ENCODE measurements at regions not wholly inside any gene's neighbourhood (a gene's known extent, or its start where the extent isn't known, plus 50 kb on each side); places are given as distances from the start of the nearest gene placed in this dataset.

GRCh38 chr11:13596611-13597326 lies 71.7 kb upstream of the FAR1 start:
- no peak for ATAC-seq
- no peak for TF ChIP-seq POU6F1 (CRISPR knock-in tag; IDR thresholded peaks at IDR 0.05; ENCODE audit: borderline replicate concordance, low read depth)

- TF ChIP-seq OSR1 (CRISPR knock-in tag; IDR thresholded peaks at IDR 0.05), result no peak
- no peak for TF ChIP-seq BACH2 (CRISPR knock-in tag; IDR thresholded peaks at IDR 0.05; ENCODE audit: borderline replicate concordance)
- TF ChIP-seq TOX (CRISPR knock-in tag; IDR thresholded peaks at IDR 0.05; ENCODE audit: borderline replicate concordance), result no peak
- TF ChIP-seq ZNF8 (CRISPR knock-in tag; IDR thresholded peaks at IDR 0.05), result no peak
- ATAC-seq, result peak; percentile 21; the same call in 2 of the 3 replicates
Measured at GRCh38 chr11:13595166-13595565, 73.3 kb upstream of the FAR1 start.

- TF ChIP-seq GLIS3 (CRISPR knock-in tag; IDR thresholded peaks at IDR 0.05) (no peak), ZNF8 (CRISPR knock-in tag; IDR thresholded peaks at IDR 0.05) (no peak), OSR1 (CRISPR knock-in tag; IDR thresholded peaks at IDR 0.05) (no peak), PATZ1 (CRISPR knock-in tag; IDR thresholded peaks at IDR 0.05; ENCODE audit: borderline replicate concordance) (no peak), ZC3H10 (CRISPR knock-in tag; IDR thresholded peaks at IDR 0.05) (no peak), PPARA (CRISPR knock-in tag; IDR thresholded peaks at IDR 0.05; ENCODE audit: borderline replicate concordance) (no peak), RARB (CRISPR knock-in tag; IDR thresholded peaks at IDR 0.05) (no peak), ZFP30 (CRISPR knock-in tag; IDR thresholded peaks at IDR 0.05) (no peak), POU6F1 (CRISPR knock-in tag; IDR thresholded peaks at IDR 0.05; ENCODE audit: borderline replicate concordance, low read depth) (no peak), ARNTL (CRISPR knock-in tag; IDR thresholded peaks at IDR 0.05; ENCODE audit: borderline replicate concordance, low read depth) (no peak), TCF4 (CRISPR knock-in tag; IDR thresholded peaks at IDR 0.05; ENCODE audit: borderline replicate concordance) (no peak), BACH2 (CRISPR knock-in tag; IDR thresholded peaks at IDR 0.05; ENCODE audit: borderline replicate concordance) (no peak), TOX (CRISPR knock-in tag; IDR thresholded peaks at IDR 0.05; ENCODE audit: borderline replicate concordance) (no peak)
- no peak for ATAC-seq
Measured at GRCh38 chr11:13594044-13594443, 74.4 kb upstream of the FAR1 start.

- TF ChIP-seq ZNF70 (CRISPR knock-in tag; IDR thresholded peaks at IDR 0.05), result no peak
- no peak for TF ChIP-seq OSR1 (CRISPR knock-in tag; IDR thresholded peaks at IDR 0.05)
- TF ChIP-seq ARNTL (CRISPR knock-in tag; IDR thresholded peaks at IDR 0.05; ENCODE audit: borderline replicate concordance, low read depth), result no peak
- TF ChIP-seq ZNF565 (CRISPR knock-in tag; conservative IDR thresholded peaks at IDR 0.05; ENCODE audit: low read depth), result no peak
- TF ChIP-seq ZC3H10 (CRISPR knock-in tag; IDR thresholded peaks at IDR 0.05), result no peak
- TF ChIP-seq ZFP3 (CRISPR knock-in tag; IDR thresholded peaks at IDR 0.05), result no peak
- no peak for TF ChIP-seq GLIS3 (CRISPR knock-in tag; IDR thresholded peaks at IDR 0.05)
- no peak for TF ChIP-seq ZFP30 (CRISPR knock-in tag; IDR thresholded peaks at IDR 0.05)
- TF ChIP-seq TCF4 (CRISPR knock-in tag; IDR thresholded peaks at IDR 0.05; ENCODE audit: borderline replicate concordance), result no peak
- TF ChIP-seq CSDC2 (CRISPR knock-in tag; IDR thresholded peaks at IDR 0.05), result no peak
- TF ChIP-seq SNAI2 (CRISPR knock-in tag; IDR thresholded peaks at IDR 0.05), result no peak
- no peak for ATAC-seq
Measured at GRCh38 chr11:13578514-13579140, 82.8 kb upstream of the PTH start.

GRCh38 chr11:13577881-13578280 lies 82.1 kb upstream of the PTH start:
- no peak for TF ChIP-seq PATZ1 (CRISPR knock-in tag; IDR thresholded peaks at IDR 0.05; ENCODE audit: borderline replicate concordance)
- TF ChIP-seq CSDC2 (CRISPR knock-in tag; IDR thresholded peaks at IDR 0.05), result no peak
- no peak for TF ChIP-seq ZNF8 (CRISPR knock-in tag; IDR thresholded peaks at IDR 0.05)
- TF ChIP-seq ZFP3 (CRISPR knock-in tag; IDR thresholded peaks at IDR 0.05), result no peak
- no peak for TF ChIP-seq GLIS3 (CRISPR knock-in tag; IDR thresholded peaks at IDR 0.05)
- no peak for TF ChIP-seq POU6F1 (CRISPR knock-in tag; IDR thresholded peaks at IDR 0.05; ENCODE audit: borderline replicate concordance, low read depth)
- TF ChIP-seq CSRNP3 (CRISPR knock-in tag; IDR thresholded peaks at IDR 0.05), result no peak
- no peak for TF ChIP-seq RARB (CRISPR knock-in tag; IDR thresholded peaks at IDR 0.05)
- no peak for TF ChIP-seq ARNTL (CRISPR knock-in tag; IDR thresholded peaks at IDR 0.05; ENCODE audit: borderline replicate concordance, low read depth)
- TF ChIP-seq ZC3H10 (CRISPR knock-in tag; IDR thresholded peaks at IDR 0.05), result no peak
- no peak for ATAC-seq
